ENCODE measurements at regions not wholly inside any gene's neighbourhood (a gene's known extent, or its start where the extent isn't known, plus 50 kb on each side); places are given as distances from the start of the nearest gene placed in this dataset.

GRCh38 chr5:1657161-1657741 is 133.5 kb upstream of the LPCAT1 start:
- no peak for ATAC-seq
- TF ChIP-seq ZFP30 (CRISPR knock-in tag; IDR thresholded peaks at IDR 0.05) (no peak), TSHZ2 (CRISPR knock-in tag; IDR thresholded peaks at IDR 0.05) (no peak), GLIS3 (CRISPR knock-in tag; IDR thresholded peaks at IDR 0.05) (no peak), BACH2 (CRISPR knock-in tag; IDR thresholded peaks at IDR 0.05; ENCODE audit: borderline replicate concordance) (no peak), POU6F1 (CRISPR knock-in tag; IDR thresholded peaks at IDR 0.05; ENCODE audit: borderline replicate concordance, low read depth) (no peak), ZFP3 (CRISPR knock-in tag; IDR thresholded peaks at IDR 0.05) (no peak), ZNF70 (CRISPR knock-in tag; IDR thresholded peaks at IDR 0.05) (no peak), ARNTL (CRISPR knock-in tag; IDR thresholded peaks at IDR 0.05; ENCODE audit: borderline replicate concordance, low read depth) (no peak), TCF4 (CRISPR knock-in tag; IDR thresholded peaks at IDR 0.05; ENCODE audit: borderline replicate concordance) (no peak), OSR1 (CRISPR knock-in tag; IDR thresholded peaks at IDR 0.05) (no peak), RARB (CRISPR knock-in tag; IDR thresholded peaks at IDR 0.05) (no peak), SNAI2 (CRISPR knock-in tag; IDR thresholded peaks at IDR 0.05) (no peak), ZNF8 (CRISPR knock-in tag; IDR thresholded peaks at IDR 0.05) (no peak), ZC3H10 (CRISPR knock-in tag; IDR thresholded peaks at IDR 0.05) (no peak)
- TF ChIP-seq, protein P1, sequence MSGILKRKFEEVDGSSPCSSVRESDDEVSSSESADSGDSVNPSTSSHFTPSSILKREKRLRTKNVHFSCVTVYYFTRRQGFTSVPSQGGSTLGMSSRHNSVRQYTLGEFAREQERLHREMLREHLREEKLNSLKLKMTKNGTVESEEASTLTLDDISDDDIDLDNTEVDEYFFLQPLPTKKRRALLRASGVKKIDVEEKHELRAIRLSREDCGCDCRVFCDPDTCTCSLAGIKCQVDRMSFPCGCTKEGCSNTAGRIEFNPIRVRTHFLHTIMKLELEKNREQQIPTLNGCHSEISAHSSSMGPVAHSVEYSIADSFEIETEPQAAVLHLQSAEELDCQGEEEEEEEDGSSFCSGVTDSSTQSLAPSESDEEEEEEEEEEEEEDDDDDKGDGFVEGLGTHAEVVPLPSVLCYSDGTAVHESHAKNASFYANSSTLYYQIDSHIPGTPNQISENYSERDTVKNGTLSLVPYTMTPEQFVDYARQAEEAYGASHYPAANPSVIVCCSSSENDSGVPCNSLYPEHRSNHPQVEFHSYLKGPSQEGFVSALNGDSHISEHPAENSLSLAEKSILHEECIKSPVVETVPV (CRISPR knock-in tag; IDR thresholded peaks at IDR 0.05): no peak
- TF ChIP-seq, protein P2, sequence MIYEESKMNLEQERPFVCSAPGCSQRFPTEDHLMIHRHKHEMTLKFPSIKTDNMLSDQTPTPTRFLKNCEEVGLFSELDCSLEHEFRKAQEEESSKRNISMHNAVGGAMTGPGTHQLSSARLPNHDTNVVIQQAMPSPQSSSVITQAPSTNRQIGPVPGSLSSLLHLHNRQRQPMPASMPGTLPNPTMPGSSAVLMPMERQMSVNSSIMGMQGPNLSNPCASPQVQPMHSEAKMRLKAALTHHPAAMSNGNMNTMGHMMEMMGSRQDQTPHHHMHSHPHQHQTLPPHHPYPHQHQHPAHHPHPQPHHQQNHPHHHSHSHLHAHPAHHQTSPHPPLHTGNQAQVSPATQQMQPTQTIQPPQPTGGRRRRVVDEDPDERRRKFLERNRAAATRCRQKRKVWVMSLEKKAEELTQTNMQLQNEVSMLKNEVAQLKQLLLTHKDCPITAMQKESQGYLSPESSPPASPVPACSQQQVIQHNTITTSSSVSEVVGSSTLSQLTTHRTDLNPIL (CRISPR knock-in tag; IDR thresholded peaks at IDR 0.05; ENCODE audit: low read depth): no peak

DNA sequence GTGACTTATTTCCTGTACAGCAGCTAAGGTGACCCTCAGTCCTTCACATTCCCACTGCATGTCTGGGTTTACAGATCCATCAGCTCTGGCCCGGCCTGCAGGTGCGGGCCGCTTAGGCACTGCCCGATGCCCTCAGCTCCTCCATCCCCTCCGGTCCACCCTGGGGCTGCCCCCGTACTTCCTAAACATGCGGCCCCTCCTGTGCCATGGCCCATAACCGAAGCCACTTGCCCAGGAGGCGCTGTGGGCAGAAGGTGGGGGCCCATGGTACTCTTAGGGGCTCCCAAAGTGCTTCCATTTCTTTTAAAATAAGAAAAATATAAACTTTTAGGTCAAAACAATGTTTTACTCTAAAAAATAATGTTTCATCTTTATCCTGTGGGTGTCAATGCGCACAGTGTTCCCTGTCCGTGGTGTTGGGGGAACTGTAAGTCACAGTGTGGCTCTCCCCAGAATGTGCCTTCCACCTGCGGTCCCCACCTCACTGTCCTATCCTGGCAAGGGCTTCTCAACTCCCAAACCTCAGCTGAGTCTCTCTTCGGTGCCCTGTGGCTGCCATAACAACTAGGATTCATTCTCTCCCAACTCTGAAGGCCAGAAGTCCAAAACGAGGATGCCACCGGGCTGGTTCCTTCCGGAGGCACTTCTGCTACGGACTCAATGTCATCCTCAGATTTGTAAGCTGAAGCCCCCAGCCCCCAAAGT is 132.7 kb upstream of the LPCAT1 start:
- ATAC-seq: no peak
- TF ChIP-seq ZFP30 (CRISPR knock-in tag; IDR thresholded peaks at IDR 0.05) (no peak), SNAI2 (CRISPR knock-in tag; IDR thresholded peaks at IDR 0.05) (no peak), CSDC2 (CRISPR knock-in tag; IDR thresholded peaks at IDR 0.05) (no peak), ARNTL (CRISPR knock-in tag; IDR thresholded peaks at IDR 0.05; ENCODE audit: borderline replicate concordance, low read depth) (no peak), OSR1 (CRISPR knock-in tag; IDR thresholded peaks at IDR 0.05) (no peak), ISL1 (CRISPR knock-in tag; IDR thresholded peaks at IDR 0.05) (no peak), PPARA (CRISPR knock-in tag; IDR thresholded peaks at IDR 0.05; ENCODE audit: borderline replicate concordance) (no peak), TOX (CRISPR knock-in tag; IDR thresholded peaks at IDR 0.05; ENCODE audit: borderline replicate concordance) (no peak), ZFP3 (CRISPR knock-in tag; IDR thresholded peaks at IDR 0.05) (no peak), ZNF565 (CRISPR knock-in tag; conservative IDR thresholded peaks at IDR 0.05; ENCODE audit: low read depth) (no peak), POU6F1 (CRISPR knock-in tag; IDR thresholded peaks at IDR 0.05; ENCODE audit: borderline replicate concordance, low read depth) (no peak), ESRRG (CRISPR knock-in tag; IDR thresholded peaks at IDR 0.05) (no peak), ZNF70 (CRISPR knock-in tag; IDR thresholded peaks at IDR 0.05) (no peak), ZC3H10 (CRISPR knock-in tag; IDR thresholded peaks at IDR 0.05) (no peak), ZNF8 (CRISPR knock-in tag; IDR thresholded peaks at IDR 0.05) (no peak), GLIS3 (CRISPR knock-in tag; IDR thresholded peaks at IDR 0.05) (no peak), PATZ1 (CRISPR knock-in tag; IDR thresholded peaks at IDR 0.05; ENCODE audit: borderline replicate concordance) (no peak), RARB (CRISPR knock-in tag; IDR thresholded peaks at IDR 0.05) (no peak)
- TF ChIP-seq, protein P2 (CRISPR knock-in tag; IDR thresholded peaks at IDR 0.05; ENCODE audit: low read depth): no peak
- TF ChIP-seq, protein P1 (CRISPR knock-in tag; IDR thresholded peaks at IDR 0.05): no peak
